Ovary (tissue), 3 donors: ENCODE measurements at regions not wholly inside any gene's neighbourhood (a gene's known extent, or its start where the extent isn't known, plus 50 kb on each side); places are given as distances from the start of the nearest gene placed in this dataset.

ENCODE experiments used
- CTCF ChIP-seq, 3 donors: fragments of 450-650 bp in 2 of 3; fragments of 200-600 bp in 1 of 3; IDR thresholded peaks; one replicate each; pipeline versions ENCODE4 v1.5.1 to v1.8.0; 2016 to 2022; ENCODE audit warnings: antibody characterized with exemption in 3 of 3, mild to moderate bottlenecking in 1 of 3
- POLR2A ChIP-seq: fragments of 450-650 bp; IDR thresholded peaks from one replicate; pipeline ENCODE4 v1.6.1; 2017; ENCODE audit warnings: antibody characterized with exemption, mild to moderate bottlenecking, moderate library complexity
- donor health status: DM: no; HTN: no; CAD: no.

DNA sequence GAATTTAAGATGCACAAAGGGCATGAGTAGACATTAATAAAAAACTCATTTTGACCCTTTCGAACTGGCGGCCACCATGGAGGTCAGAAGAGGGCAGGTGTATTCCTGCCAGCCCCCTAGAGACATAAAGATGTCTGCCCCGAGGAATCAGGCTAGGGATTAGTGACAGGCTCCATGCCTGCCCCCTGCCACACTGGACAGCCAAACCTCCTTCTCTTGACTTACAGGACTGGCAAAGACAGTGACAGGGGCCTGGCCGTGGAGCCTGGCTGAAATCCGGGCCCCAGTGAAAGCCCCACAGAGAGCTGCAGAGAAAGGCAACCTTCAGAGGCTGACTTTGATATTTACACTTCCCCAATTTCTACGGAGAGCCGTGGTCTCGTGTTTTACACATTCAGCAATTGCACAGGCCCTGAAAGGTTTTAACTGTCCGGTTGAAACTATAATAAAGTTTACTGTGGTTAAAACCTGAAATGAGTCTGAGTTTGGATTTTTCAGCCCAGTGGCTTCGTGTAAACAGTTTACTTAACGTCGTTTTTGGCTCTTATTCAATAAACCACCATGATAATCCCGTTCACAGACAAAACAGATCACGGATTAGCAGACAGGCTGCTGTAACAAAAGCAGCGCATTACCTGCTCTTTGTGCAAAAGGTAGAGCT is 243.9 kb upstream of the MYOCD start:
- no peak for TF ChIP-seq CTCF (IDR thresholded peaks at IDR 0.05)
- no peak for TF ChIP-seq POLR2A
